Right lobe of liver (tissue), 6 donors: ENCODE measurements at regions not wholly inside any gene's neighbourhood (a gene's known extent, or its start where the extent isn't known, plus 50 kb on each side); places are given as distances from the start of the nearest gene placed in this dataset.

Source experiments
- ATAC-seq, 4 donors: fragments of 200-7000 bp; cut with Tn5 transposase; one replicate each; pipeline ENCODE4 v1.9.1; 2020; ENCODE audit warnings: mild to moderate bottlenecking in 4 of 4, moderate library complexity in 4 of 4
- DNase-seq, 3 donors: peaks; one replicate each; pipeline ENCODE4 v3.0.0-alpha.2; 2020
- H3K27ac ChIP-seq, 3 donors: fragments of 200-600 bp; one replicate each; pipeline ENCODE4 v1.8.0; 2022
- H3K27me3 ChIP-seq, 2 donors: fragments of 200-600 bp; one replicate each; pipeline ENCODE4 v1.8.0; 2022
- H3K36me3 ChIP-seq, 4 donors: fragments of 200-600 bp; sonication (generic) in 1 of 4; one replicate each; pipeline versions ENCODE4 v1.5.1 to v1.8.0; 2017 to 2022; ENCODE audit warnings: control low read depth in 1 of 4
- H3K4me1 ChIP-seq, 4 donors: fragments of 200-600 bp; sonication (generic) in 1 of 4; one replicate each; pipeline versions ENCODE4 v1.5.1 to v1.8.0; 2017 to 2022; ENCODE audit warnings: control low read depth in 1 of 4
- H3K4me3 ChIP-seq, 3 donors: fragments of 200-600 bp; one replicate each; pipeline ENCODE4 v1.8.0; 2022
- H3K9me3 ChIP-seq, 4 donors: fragments of 200-600 bp; sonication (generic) in 1 of 4; one replicate each; pipeline versions ENCODE4 v1.5.1 to v1.8.0; 2017 to 2022; ENCODE audit warnings: control low read depth in 1 of 4
- CTCF ChIP-seq, 4 donors: fragments of 200-600 bp in 3 of 4; fragments of 450-650 bp in 1 of 4; IDR thresholded peaks; one replicate each; pipeline versions ENCODE4 v1.5.1 to v1.8.0; 2016 to 2022; ENCODE audit warnings: antibody characterized with exemption in 4 of 4, mild to moderate bottlenecking in 2 of 4
- POLR2A ChIP-seq: fragments of 450-650 bp; IDR thresholded peaks from one replicate; pipeline ENCODE4 v1.6.1; 2017; ENCODE audit warnings: antibody characterized with exemption, mild to moderate bottlenecking
- WGBS: methylation state at CpG from one replicate; pipeline ENCODE4 v1.1.6; 2018; ENCODE audit warnings: low coverage, low lambda C conversion rate; ENCODE audit not compliant: insufficient coverage; ENCODE audit errors: missing lambda C conversion rate; 5-methylcytosine and 5-hydroxymethylcytosine counted together
- intact Hi-C, 2 donors: fragments of 100-400 bp; cut with DNase I; formaldehyde crosslinking; loops; one replicate each; pipeline versions ENCODE4 v1.11.2 to v1.14.1; 2022
- donor health status: DM: no; HTN: yes; CAD: no.
- donor health status: DM: no; HTN: no; CAD: no.
- donor health status: DM: no; HTN: no; CAD: no.
- donor health status: DM: no; HTN: yes; CAD: no.
- donor health status: DM: no; HTN: yes; CAD: no.

DNA sequence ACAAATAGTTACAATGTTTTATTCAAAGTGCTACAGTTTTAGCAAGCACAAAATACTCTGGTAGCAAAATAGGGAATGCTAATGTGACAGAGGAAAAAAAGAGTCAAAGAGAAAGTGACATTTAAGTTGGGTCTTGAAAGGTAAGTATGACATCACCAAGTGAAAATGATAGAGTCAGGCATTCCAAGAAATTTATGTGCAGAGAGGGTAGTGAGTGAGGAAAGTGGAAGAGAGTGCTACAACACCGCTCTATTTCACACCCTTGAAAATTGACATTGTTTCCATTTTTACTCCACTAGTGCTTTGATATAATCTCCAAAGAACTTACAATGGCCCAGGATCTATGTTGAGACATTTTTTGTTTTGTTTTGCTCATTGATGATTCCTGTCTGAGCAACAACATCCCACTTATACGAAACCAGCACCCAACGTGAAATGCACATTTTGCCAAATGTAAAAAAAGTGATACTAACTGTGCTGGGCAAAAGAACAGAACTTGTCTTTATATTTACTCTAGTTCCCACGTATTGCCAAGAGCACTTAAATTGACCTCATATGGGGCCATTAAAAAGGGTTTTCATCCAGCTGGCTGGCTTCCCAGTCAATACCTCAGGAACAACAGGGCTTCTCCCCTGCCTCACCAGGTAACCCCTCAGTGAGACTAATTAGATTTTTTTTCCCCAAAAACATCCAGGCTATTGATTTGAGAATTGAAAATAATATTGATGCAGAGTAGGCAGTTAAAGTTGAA lies 206.3 kb upstream of the NR5A2 start:
- intact Hi-C loops = no loop called here
- Histone ChIP-seq H3K9me3 (no peaks in the 10 kb centered on the region), H3K27ac (no peak overlapping the region), H3K4me1 (no peaks in the 10 kb centered on the region), H3K4me3 (no peak overlapping the region), H3K27me3 (no peaks in the 10 kb centered on the region), H3K36me3 (no peaks in the 10 kb centered on the region)
- ATAC-seq = peak; percentile 72 to 84 (median 77)
- DNase-seq = peak in 1 of 3 donors; percentile 71
- TF ChIP-seq CTCF (IDR thresholded peaks at IDR 0.05) = no peak
- TF ChIP-seq POLR2A = no peak
- 26% methylated on average over 4 of the region's 4 CpGs for WGBS

GRCh38 chr1:199832451-199832850 lies 195.1 kb upstream of the NR5A2 start:
- H3K27ac ChIP-seq = no peak overlapping the region
- TF ChIP-seq CTCF (IDR thresholded peaks at IDR 0.05) = no peak
- TF ChIP-seq POLR2A = no peak
- H3K9me3 ChIP-seq = no peaks in the 10 kb centered on the region
- H3K4me3 ChIP-seq = no peak overlapping the region
- H3K4me1 ChIP-seq = no peaks in the 10 kb centered on the region
- DNase-seq (no peak), ATAC-seq (no peak)
- intact Hi-C loops = no loop called here
- H3K27me3 ChIP-seq = no peaks in the 10 kb centered on the region
- no peaks in the 10 kb centered on the region for H3K36me3 ChIP-seq
- 61% methylated on average over 2 of the region's 2 CpGs for WGBS

- Histone ChIP-seq H3K9me3 (no peaks in the 10 kb centered on the region), H3K4me3 (no peak overlapping the region), H3K4me1 (no peaks in the 10 kb centered on the region), H3K36me3 (no peaks in the 10 kb centered on the region), H3K27ac (no peak overlapping the region), H3K27me3 (no peaks in the 10 kb centered on the region)
- no peak for ATAC-seq
- WGBS = 25% methylated on average over 1 of the region's 1 CpG
- no peak for DNase-seq
- TF ChIP-seq POLR2A = no peak
- TF ChIP-seq CTCF (IDR thresholded peaks at IDR 0.05) = no peak
- intact Hi-C loops = no loop called here
Observed at GRCh38 chr1:199834711-199835110, 192.8 kb upstream of the NR5A2 start.

- intact Hi-C loops = no loop called here
- ATAC-seq (no peak), DNase-seq (no peak)
Observed at GRCh38 chr1:199836430-199836829, 191.1 kb upstream of the NR5A2 start.

More at GRCh38 chr1:199836430-199836829, 191.1 kb upstream of the NR5A2 start:
- WGBS = 51% methylated on average over 2 of the region's 2 CpGs
- Histone ChIP-seq H3K27me3 (no peaks in the 10 kb centered on the region), H3K27ac (no peak overlapping the region), H3K9me3 (no peaks in the 10 kb centered on the region), H3K36me3 (no peaks in the 10 kb centered on the region), H3K4me1 (no peaks in the 10 kb centered on the region), H3K4me3 (no peak overlapping the region)
- no peak for TF ChIP-seq CTCF (IDR thresholded peaks at IDR 0.05)
- no peak for TF ChIP-seq POLR2A
